Transverse colon (tissue), 4 donors: ENCODE measurements at regions not wholly inside any gene's neighbourhood (a gene's known extent, or its start where the extent isn't known, plus 50 kb on each side); places are given as distances from the start of the nearest gene placed in this dataset.

ENCODE experiments used
- EP300 ChIP-seq: sonication (generic); formaldehyde crosslinking; IDR thresholded peaks from one replicate; pipeline ENCODE4 v1.6.1; 2017; ENCODE audit warnings: antibody characterized with exemption, low read depth
- POLR2A ChIP-seq: fragments of 450-650 bp; IDR thresholded peaks from one replicate; pipeline ENCODE4 v1.6.1; 2016; ENCODE audit warnings: antibody characterized with exemption, mild to moderate bottlenecking, moderate library complexity
- POLR2AphosphoS5 ChIP-seq, 3 donors: sonication (generic); formaldehyde crosslinking; IDR thresholded peaks; one replicate each; pipeline ENCODE4 v1.6.1; 2016; ENCODE audit warnings: antibody characterized with exemption in 3 of 3
- TF ChIP-seq, protein P1 (sequence below), 5 experiments: fragments of 200-600 bp in 3 of 5; fragments of 450-650 bp in 2 of 5; sonication (generic) in 3 of 5; IDR thresholded peaks; 1 replicate in 2 of 5; 2 replicates in 3 of 5; pipeline ENCODE4 v1.5.1; 2016 to 2017; ENCODE audit warnings: antibody characterized with exemption in 5 of 5, inconsistent platforms in 3 of 5, mild to moderate bottlenecking in 2 of 5, moderate library complexity in 1 of 5

DNA sequence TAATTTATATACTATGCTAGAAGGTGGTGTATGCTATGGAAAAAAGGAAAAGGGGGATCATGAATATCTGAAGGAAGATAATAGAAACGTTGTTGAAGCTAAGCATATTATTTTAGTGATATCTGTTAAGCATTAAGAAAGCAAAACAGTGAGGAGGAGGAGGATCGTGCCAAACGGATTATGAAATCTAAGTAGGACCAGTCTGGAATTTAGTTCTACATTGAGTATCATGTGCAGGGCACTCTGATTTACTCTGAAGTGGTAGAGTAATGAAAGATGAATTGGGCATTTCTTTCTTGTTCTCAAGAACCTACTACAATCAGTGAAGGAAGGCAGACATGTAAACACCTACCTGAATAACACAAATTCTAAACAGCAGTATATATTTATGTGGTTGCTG lies 195.3 kb downstream of the CYB561 start:
- TF ChIP-seq, protein P1, sequence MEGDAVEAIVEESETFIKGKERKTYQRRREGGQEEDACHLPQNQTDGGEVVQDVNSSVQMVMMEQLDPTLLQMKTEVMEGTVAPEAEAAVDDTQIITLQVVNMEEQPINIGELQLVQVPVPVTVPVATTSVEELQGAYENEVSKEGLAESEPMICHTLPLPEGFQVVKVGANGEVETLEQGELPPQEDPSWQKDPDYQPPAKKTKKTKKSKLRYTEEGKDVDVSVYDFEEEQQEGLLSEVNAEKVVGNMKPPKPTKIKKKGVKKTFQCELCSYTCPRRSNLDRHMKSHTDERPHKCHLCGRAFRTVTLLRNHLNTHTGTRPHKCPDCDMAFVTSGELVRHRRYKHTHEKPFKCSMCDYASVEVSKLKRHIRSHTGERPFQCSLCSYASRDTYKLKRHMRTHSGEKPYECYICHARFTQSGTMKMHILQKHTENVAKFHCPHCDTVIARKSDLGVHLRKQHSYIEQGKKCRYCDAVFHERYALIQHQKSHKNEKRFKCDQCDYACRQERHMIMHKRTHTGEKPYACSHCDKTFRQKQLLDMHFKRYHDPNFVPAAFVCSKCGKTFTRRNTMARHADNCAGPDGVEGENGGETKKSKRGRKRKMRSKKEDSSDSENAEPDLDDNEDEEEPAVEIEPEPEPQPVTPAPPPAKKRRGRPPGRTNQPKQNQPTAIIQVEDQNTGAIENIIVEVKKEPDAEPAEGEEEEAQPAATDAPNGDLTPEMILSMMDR (IDR thresholded peaks at IDR 0.05), result no peak
- TF ChIP-seq POLR2AphosphoS5 (IDR thresholded peaks at IDR 0.05) (no peak), EP300 (no peak), POLR2A (no peak)
